Right cardiac atrium (tissue), 5 donors: ENCODE measurements at regions not wholly inside any gene's neighbourhood (a gene's known extent, or its start where the extent isn't known, plus 50 kb on each side); places are given as distances from the start of the nearest gene placed in this dataset.

Experiments
- ATAC-seq, 2 donors: fragments of 200-7000 bp; cut with Tn5 transposase; one replicate each; pipeline versions ENCODE4 v1.8.0 to v1.9.1; 2020; ENCODE audit warnings: moderate library complexity in 2 of 2, mild to moderate bottlenecking in 1 of 2
- DNase-seq, 3 donors: peaks; one replicate each; pipeline ENCODE4 v3.0.0-alpha.2; 2020
- H3K27ac ChIP-seq: one replicate; pipeline ENCODE4 v1.5.1; 2013; ENCODE audit warnings: mild to moderate bottlenecking, low read length, control low read depth, moderate library complexity
- H3K27me3 ChIP-seq: one replicate; pipeline ENCODE4 v1.6.1; 2013; ENCODE audit not compliant: control insufficient read depth, insufficient read depth
- H3K4me1 ChIP-seq: one replicate; pipeline ENCODE4 v1.6.1; 2013; ENCODE audit warnings: low read length; ENCODE audit not compliant: control insufficient read depth, insufficient read depth
- H3K4me3 ChIP-seq: one replicate; pipeline ENCODE4 v1.5.1; 2013; ENCODE audit warnings: low read length, control low read depth
- H3K9me3 ChIP-seq: one replicate; pipeline ENCODE4 v1.6.1; 2013; ENCODE audit warnings: low read length; ENCODE audit not compliant: control insufficient read depth
- WGBS: extraction: QIAGEN DNeasy Blood & Tissue Kit; methylation state at CpG from one replicate; pipeline ENCODE4 v1.1.7; 2013; 5-methylcytosine and 5-hydroxymethylcytosine counted together
- intact Hi-C, 4 donors: fragments of 100-400 bp; cut with DNase I; formaldehyde crosslinking; loops; one replicate each; pipeline versions ENCODE4 v1.11.0 to v1.14.0; 2022 to 2023
- donor health status: healthy with polysubstance abuse.
- donor health status: DM: no; HTN: yes; CAD: no.
- donor health status: DM: no; HTN: no; CAD: no.
- donor health status: DM: no; HTN: yes; CAD: no; lungs with severe emphysema.
- donor health status: DM: yes; HTN: yes; CAD: no.

- no peaks in the 10 kb centered on the region for H3K9me3 ChIP-seq
- DNase-seq (no peak), ATAC-seq (no peak)
- 47% methylated on average over 3 of the region's 3 CpGs for WGBS
- H3K4me1 ChIP-seq: no peaks in the 10 kb centered on the region
- intact Hi-C loops: no loop called here
- H3K27me3 ChIP-seq: no peaks in the 10 kb centered on the region
- no peak overlapping the region for H3K27ac ChIP-seq
- no peak overlapping the region for H3K4me3 ChIP-seq
Observed at GRCh38 chr16:54812229-54812628, 118.4 kb upstream of the IRX5 start.

- Histone ChIP-seq H3K27ac (no peak overlapping the region), H3K27me3 (no peaks in the 10 kb centered on the region), H3K4me3 (no peak overlapping the region), H3K9me3 (no peaks in the 10 kb centered on the region), H3K4me1 (no peaks in the 10 kb centered on the region)
- DNase-seq (no peak), ATAC-seq (peak in 1 of 2 donors; percentile 77)
- intact Hi-C loops: no loop called here
Observed at GRCh38 chr16:54808890-54809289, 121.8 kb upstream of the IRX5 start.

- intact Hi-C loops: no loop called here
- no peak overlapping the region for H3K4me3 ChIP-seq
- no peaks in the 10 kb centered on the region for H3K9me3 ChIP-seq
- no peak for DNase-seq
- no peaks in the 10 kb centered on the region for H3K27me3 ChIP-seq
- 80% methylated on average over 4 of the region's 4 CpGs for WGBS
- H3K4me1 ChIP-seq: no peaks in the 10 kb centered on the region
- no peak for ATAC-seq
- no peak overlapping the region for H3K27ac ChIP-seq
Observed at GRCh38 chr16:54806881-54807360, 123.7 kb upstream of the IRX5 start.

GRCh38 chr16:54806378-54806777 is 124.3 kb upstream of the IRX5 start:
- Histone ChIP-seq H3K4me3 (no peak overlapping the region), H3K27me3 (no peaks in the 10 kb centered on the region), H3K9me3 (no peaks in the 10 kb centered on the region), H3K4me1 (no peaks in the 10 kb centered on the region), H3K27ac (no peak overlapping the region)
- DNase-seq (no peak), ATAC-seq (no peak)
- WGBS: 69% methylated on average over 6 of the region's 6 CpGs
- intact Hi-C loops: no loop called here

- no peak overlapping the region for H3K27ac ChIP-seq
- no peaks in the 10 kb centered on the region for H3K9me3 ChIP-seq
- H3K27me3 ChIP-seq: no peaks in the 10 kb centered on the region
- 90% methylated on average over 4 of the region's 4 CpGs for WGBS
- no peak for ATAC-seq
- DNase-seq: no peak
- intact Hi-C loops: no loop called here
- H3K4me3 ChIP-seq: no peak overlapping the region
- H3K4me1 ChIP-seq: no peaks in the 10 kb centered on the region
Observed at GRCh38 chr16:54805648-54806047, 125.0 kb upstream of the IRX5 start.

- intact Hi-C loops: no loop called here
- no peaks in the 10 kb centered on the region for H3K27me3 ChIP-seq
- H3K9me3 ChIP-seq: peaks cover 2% of the 10 kb centered on the region
- 83% methylated on average over 9 of the region's 9 CpGs for WGBS
- H3K4me1 ChIP-seq: no peaks in the 10 kb centered on the region
- H3K27ac ChIP-seq: no peak overlapping the region
- no peak for DNase-seq
- ATAC-seq: no peak
- no peak overlapping the region for H3K4me3 ChIP-seq
Observed at GRCh38 chr16:54801057-54801844, 129.4 kb upstream of the IRX5 start.

- H3K9me3 ChIP-seq: peaks cover 2% of the 10 kb centered on the region
- H3K27ac ChIP-seq: no peak overlapping the region
- ATAC-seq (no peak), DNase-seq (no peak)
- WGBS: 92% methylated on average over 1 of the region's 1 CpG
- H3K4me3 ChIP-seq: no peak overlapping the region
- no peaks in the 10 kb centered on the region for H3K27me3 ChIP-seq
- intact Hi-C loops: no loop called here
- H3K4me1 ChIP-seq: no peaks in the 10 kb centered on the region
Observed at GRCh38 chr16:54798267-54798666, 132.4 kb upstream of the IRX5 start.

GRCh38 chr16:54796211-54796610 is 134.5 kb upstream of the IRX5 start:
- 60% methylated on average over 5 of the region's 5 CpGs for WGBS
- Histone ChIP-seq H3K27me3 (no peaks in the 10 kb centered on the region), H3K27ac (no peak overlapping the region), H3K4me3 (no peak overlapping the region), H3K9me3 (peaks cover 2% of the 10 kb centered on the region), H3K4me1 (no peaks in the 10 kb centered on the region)
- intact Hi-C loops: no loop called here
- no peak for ATAC-seq
- DNase-seq: no peak

GRCh38 chr16:54792811-54793210 is 137.9 kb upstream of the IRX5 start:
- 77% methylated on average over 2 of the region's 2 CpGs for WGBS
- ATAC-seq (no peak), DNase-seq (no peak)
- no peaks in the 10 kb centered on the region for H3K4me1 ChIP-seq
- no peaks in the 10 kb centered on the region for H3K9me3 ChIP-seq
- H3K27ac ChIP-seq: no peak overlapping the region
- intact Hi-C loops: no loop called here
- no peaks in the 10 kb centered on the region for H3K27me3 ChIP-seq
- no peak overlapping the region for H3K4me3 ChIP-seq

GRCh38 chr16:54787045-54787444 is 143.6 kb upstream of the IRX5 start:
- WGBS: 85% methylated on average over 1 of the region's 1 CpG
- intact Hi-C loops: no loop called here
- H3K9me3 ChIP-seq: no peaks in the 10 kb centered on the region
- H3K4me3 ChIP-seq: no peak overlapping the region
- H3K4me1 ChIP-seq: no peaks in the 10 kb centered on the region
- DNase-seq: no peak
- no peak for ATAC-seq
- no peaks in the 10 kb centered on the region for H3K27me3 ChIP-seq
- no peak overlapping the region for H3K27ac ChIP-seq

GRCh38 chr16:54783980-54784379 is 146.7 kb upstream of the IRX5 start:
- Histone ChIP-seq H3K9me3 (no peaks in the 10 kb centered on the region), H3K4me3 (no peak overlapping the region), H3K27ac (no peak overlapping the region), H3K4me1 (no peaks in the 10 kb centered on the region), H3K27me3 (no peaks in the 10 kb centered on the region)
- 89% methylated on average over 2 of the region's 2 CpGs for WGBS
- no peak for DNase-seq
- intact Hi-C loops: no loop called here
- no peak for ATAC-seq

- intact Hi-C loops: no loop called here
- Histone ChIP-seq H3K9me3 (no peaks in the 10 kb centered on the region), H3K27me3 (no peaks in the 10 kb centered on the region), H3K4me3 (no peak overlapping the region), H3K27ac (no peak overlapping the region), H3K4me1 (no peaks in the 10 kb centered on the region)
- WGBS: 69% methylated on average over 3 of the region's 3 CpGs
- ATAC-seq (no peak), DNase-seq (no peak)
Observed at GRCh38 chr16:54783226-54783625, 147.4 kb upstream of the IRX5 start.
